ENCODE measurements at regions not wholly inside any gene's neighbourhood (a gene's known extent, or its start where the extent isn't known, plus 50 kb on each side); places are given as distances from the start of the nearest gene placed in this dataset.
"Not testable (repeated sequence)": the region's sequence is repeated elsewhere in the genome, so short reads cannot be mapped to it uniquely, and the experiment has no call there.

DNA sequence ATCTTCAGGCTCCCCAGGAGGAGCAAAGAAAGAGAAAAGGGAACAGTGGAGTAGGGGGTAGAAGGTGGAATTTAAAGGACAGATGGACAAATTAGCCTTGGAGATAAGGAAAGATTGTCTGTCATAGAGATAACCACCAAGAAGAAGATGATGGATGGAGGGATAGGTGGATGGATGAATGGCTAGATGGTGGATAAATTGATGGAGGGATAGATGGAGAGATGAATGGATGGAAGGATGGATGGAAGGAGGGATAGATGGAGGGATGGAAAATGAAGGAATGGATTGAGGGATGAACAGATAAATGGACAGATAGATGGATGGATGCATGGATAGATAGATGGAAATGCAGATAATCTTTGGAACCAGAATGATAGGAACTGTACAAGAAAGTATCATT, 102.8 kb downstream of the TNFAIP3 start:
- DNase-seq (ENCODE audit: low spot score): no peak

GRCh38 chr6:137970368-137970767, 103.3 kb downstream of the TNFAIP3 start:
- no peak for DNase-seq (ENCODE audit: low spot score)

- no peak for DNase-seq (ENCODE audit: low spot score)
Measured at GRCh38 chr6:137973201-137973600, 106.1 kb downstream of the TNFAIP3 start.

DNA sequence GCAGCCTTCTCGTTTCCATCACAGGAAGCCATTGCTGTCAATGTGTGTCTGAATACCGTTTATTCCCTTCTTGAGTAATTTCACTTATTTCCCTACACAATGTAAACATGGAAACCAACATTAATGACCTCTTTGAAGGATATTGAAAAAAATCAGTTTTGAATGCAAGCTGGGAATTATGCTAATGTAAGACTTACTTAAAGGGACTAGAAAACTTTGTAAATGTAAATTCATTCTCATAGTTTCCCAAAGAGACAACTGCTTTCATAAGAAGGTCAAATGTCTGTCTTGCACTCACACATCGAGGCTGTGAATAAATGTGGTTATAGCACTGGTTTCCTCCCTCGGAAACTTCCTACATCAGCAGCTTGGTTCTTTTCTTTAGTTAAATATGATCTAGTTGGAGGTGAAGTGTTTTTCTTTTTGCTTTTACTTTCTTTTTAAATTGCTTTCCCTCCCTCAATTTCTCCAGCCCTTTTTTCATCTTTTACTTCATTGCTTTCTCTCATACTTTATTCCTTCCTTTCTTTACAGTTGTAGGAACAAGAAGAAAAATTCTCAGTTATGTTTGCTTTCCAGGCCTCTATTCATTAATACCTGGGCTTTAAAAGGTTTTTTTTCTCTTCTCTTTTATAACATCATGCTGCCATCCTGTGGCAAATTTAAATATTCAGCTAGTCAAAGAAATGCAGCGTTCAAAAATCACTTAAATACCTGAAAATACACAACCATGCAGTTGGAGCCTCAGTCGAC, 108.3 kb downstream of the TNFAIP3 start:
- no peak for DNase-seq (ENCODE audit: low spot score)

- DNase-seq (ENCODE audit: low spot score): no peak
Measured at GRCh38 chr6:137976430-137976829, 109.4 kb downstream of the TNFAIP3 start.

- no peak for DNase-seq (ENCODE audit: low spot score)
Measured at GRCh38 chr6:137977206-137977605, 110.1 kb downstream of the TNFAIP3 start.

DNA sequence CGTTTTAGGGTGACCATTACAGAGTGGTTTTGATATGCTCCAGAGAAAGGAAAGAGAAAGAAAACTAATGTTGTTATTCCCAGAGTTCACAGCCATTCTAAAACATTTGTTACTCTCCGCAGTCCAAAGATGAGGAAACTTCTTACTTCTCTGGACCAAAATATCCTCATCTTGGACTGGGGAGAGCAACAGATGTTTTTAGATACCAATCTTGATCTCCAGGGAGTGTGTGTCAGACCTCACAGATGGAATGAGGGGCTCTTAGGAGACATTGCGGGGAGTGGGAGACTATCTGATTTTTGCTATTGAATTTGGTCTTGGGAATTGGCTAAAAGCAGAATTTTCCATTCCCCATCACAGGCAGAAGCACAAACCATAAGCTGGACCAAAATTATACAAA, 110.8 kb downstream of the TNFAIP3 start:
- no peak for DNase-seq (ENCODE audit: low spot score)

DNA sequence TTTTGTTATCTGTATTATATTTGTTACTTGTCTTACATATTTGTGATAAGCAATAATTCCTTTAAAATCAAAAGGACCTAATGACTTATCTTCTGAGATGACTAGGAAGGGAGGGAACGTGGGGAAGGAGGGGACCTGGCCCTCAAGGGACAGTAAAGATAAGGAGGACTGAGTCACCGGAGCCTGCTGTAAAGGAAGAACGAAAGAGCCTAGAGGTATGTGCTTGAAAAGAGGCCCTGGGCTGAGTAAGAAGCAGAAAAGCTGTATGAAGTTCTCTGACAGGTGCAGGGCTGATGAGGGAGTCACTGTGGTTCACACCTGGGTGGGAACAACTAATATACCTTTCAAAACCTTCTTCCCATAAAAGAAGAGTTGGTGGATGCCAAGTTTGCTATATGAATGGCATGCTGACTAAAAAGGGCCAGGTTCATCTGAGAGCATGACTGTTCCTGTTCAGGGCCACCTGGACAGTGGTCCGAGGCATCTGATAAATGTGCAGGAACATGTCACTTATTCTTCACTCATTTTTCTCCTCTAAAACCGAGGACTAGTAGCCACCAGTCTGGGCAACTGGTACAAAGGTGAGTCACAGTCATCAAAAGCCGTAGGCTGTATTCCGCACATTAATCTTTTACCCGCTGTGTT, 111.3 kb downstream of the TNFAIP3 start:
- no peak for DNase-seq (ENCODE audit: low spot score)

DNA sequence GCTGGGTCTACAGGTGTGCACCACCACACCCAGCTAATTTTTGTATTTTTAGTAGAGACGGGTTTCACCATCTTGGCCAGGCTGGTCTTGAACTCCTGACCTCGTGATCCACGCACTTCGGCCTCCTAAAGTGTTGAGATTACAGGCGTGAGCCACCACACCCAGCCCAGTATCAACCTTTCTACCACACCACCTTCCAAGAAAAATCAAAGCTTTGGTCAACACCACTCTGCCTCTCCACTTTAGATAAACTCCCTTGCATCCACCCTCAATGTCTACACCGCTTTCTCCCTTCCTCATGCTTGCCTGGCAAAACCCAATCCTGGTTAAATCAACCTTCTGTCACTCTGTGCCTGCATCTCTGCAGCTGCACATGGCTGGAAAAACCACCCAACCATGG, 112.2 kb downstream of the TNFAIP3 start:
- DNase-seq (ENCODE audit: low spot score): not testable (repeated sequence)

GRCh38 chr6:137980777-137981176, 113.7 kb downstream of the TNFAIP3 start:
- DNase-seq (ENCODE audit: low spot score): no peak

DNA sequence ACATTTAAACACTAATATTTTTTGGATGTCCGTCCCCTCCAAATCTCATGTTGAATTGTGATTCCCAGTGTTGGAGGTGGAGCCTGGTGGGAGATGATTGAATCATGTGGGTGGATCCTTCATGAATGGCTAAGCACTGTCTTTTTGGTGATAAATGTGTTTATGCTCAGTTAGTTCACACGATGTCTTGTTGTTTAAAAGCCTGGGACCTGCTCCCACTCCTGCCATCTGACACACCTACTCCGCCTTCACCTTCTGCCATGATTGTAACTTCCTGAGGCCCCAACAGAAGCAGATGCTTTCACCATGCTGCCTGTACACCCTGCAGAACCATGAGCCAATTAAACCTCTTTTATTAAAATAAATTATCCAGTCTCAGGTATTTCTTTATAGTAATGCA, 114.7 kb downstream of the TNFAIP3 start:
- no peak for DNase-seq (ENCODE audit: low spot score)

- DNase-seq (ENCODE audit: low spot score): no peak
Measured at GRCh38 chr6:137982418-137983189, 115.5 kb downstream of the TNFAIP3 start.

GRCh38 chr6:137983269-137983668, 116.2 kb downstream of the TNFAIP3 start:
- no peak for DNase-seq (ENCODE audit: low spot score)

- DNase-seq (ENCODE audit: low spot score): no peak
Measured at GRCh38 chr6:137989664-137990063, 117.6 kb downstream of the PERP start.

GRCh38 chr6:137995371-137995770, 111.8 kb downstream of the PERP start:
- no peak for DNase-seq (ENCODE audit: low spot score)

- DNase-seq (ENCODE audit: low spot score): no peak
Measured at GRCh38 chr6:137998461-137999019, 108.7 kb downstream of the PERP start.

DNA sequence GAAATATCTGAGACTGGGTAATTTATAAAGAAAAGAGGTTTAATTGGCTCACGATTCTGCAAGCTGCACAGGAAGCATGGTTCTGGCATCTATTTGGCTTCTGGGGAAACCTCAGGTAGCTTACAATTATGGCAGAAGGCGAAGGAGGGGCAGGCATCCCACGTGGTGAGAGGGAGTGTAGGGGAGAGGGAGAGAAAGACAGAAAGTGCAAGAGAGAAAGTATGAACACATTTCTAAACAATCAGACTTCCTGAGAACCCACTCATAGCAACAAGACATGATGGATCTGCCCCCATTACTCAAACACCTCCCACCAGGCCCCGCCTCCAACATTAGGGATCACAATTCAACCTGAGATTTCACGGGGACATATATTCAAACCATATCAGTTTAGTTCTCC, 107.4 kb downstream of the PERP start:
- DNase-seq (ENCODE audit: low spot score): no peak

DNA sequence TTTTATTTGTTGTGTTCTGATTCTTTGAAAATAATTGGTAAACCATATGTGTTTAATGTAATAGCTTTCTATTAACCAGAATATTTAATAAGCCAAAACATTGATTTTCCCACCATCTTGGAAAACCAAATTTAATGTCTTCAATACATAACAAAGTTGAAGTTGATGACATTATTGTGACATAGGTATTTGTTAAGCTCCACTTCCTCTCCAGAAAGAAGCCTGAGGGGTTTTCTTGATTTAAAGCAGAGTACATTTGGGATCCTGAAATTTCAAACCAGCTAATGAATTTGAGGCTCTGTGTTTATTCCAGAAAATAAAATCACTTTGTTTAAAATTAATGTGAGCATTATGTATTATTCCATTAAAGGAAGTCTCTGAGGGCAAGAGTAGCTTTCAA, 106.3 kb downstream of the PERP start:
- DNase-seq (ENCODE audit: low spot score): no peak

DNA sequence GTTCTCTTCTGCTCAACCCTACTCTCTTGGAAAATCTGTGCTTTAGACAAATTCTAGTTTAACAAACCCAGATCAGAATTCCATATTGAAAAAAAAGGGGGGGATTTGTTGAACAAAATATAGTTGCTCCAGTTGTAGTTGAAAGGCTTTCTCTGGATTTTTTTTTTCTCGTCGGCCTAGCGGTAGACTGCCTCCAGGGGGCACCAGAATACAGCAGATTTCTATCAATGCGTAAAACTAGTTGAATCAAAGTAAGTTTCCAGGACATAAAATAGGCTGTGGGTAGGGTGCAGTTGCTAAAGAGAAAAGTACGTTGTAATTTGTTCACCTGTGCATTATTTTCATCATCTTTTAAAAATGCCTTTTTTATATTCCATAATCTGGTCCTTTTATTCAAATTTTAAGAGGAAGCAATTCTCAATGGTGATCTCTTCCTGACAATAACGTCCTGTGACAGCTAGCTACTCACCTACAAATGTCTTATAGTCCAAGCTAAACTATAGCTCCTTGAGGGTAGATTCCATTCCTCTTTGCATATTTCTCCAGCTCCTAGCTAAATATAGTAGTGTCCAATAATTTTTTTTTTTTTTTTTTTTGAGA, 105.4 kb downstream of the PERP start:
- DNase-seq (ENCODE audit: low spot score): peak; percentile 32

DNA sequence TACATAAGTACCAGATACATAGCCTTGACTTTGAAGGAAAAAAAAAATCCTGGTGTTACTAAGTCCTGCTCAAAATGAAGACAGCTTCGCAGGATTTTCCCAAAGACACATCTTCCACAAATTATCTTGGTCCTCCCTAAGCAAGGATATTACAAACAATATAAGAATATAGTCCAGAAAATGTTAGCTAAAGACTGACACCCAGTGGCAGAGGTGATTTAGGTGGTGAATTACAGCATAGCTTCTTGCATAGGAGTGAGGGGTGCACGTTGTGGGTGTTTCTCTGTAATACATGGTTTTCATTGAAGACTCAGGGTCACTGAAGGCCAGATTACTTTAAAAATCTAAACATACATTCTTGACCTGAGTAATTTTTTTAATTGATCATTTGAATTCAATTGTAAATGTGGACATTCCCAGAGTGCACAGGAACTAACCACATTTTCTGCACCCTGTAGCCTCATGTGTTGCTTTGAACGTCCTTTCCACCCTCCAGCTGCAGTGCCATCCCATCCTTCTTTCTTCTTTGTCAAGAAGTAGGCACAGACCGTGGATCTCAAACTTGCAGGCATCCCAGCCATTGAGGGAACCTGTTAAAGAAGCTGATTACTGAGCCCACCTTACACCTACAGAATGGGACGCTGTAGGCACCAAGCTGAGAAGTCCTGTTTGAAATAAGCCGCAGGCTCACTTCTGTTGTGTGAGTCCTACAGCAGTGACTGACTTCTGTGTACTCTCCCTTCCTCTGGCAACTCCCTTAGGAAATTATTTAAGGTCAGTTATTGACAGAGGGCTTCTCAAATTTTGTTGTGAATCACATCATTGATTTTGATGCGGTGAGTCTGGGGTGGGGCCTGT, 102.6 kb downstream of the PERP start:
- DNase-seq (ENCODE audit: low spot score): no peak

DNA sequence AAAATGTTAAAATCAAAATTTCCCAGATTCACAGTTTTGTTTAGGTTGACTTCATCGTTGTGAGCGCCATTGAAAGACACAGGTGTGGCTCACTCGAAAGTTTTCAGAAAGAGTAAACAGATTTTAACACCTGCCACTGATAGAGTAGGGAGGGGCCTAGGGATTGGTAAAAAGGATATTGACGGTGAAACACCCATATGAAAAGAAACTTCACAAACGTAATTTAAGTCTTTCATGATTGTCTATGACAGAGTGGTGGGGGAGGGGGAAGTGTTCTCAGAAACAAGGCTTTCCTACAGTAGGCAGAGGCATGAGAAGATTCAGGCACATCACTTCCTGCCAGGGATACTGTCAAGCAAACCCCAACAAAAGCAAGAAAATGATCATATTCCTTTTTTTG, 101.4 kb downstream of the PERP start:
- no peak for DNase-seq (ENCODE audit: low spot score)
